ENCODE measurements at regions not wholly inside any gene's neighbourhood (a gene's known extent, or its start where the extent isn't known, plus 50 kb on each side); places are given as distances from the start of the nearest gene placed in this dataset.

- DNase-seq (ENCODE audit: low spot score), result no peak
- Histone ChIP-seq H3K36me3 (ENCODE audit: low read depth) (no peaks in the 10 kb centered on the region), H3K9me3 (ENCODE audit: severe bottlenecking) (no peaks in the 10 kb centered on the region), H3K4me1 (ENCODE audit: insufficient read depth, poor library complexity, severe bottlenecking) (no peaks in the 10 kb centered on the region), H3K27ac (ENCODE audit: poor library complexity, severe bottlenecking) (no peak overlapping the region), H3K27me3 (ENCODE audit: insufficient read depth, poor library complexity, severe bottlenecking) (no peaks in the 10 kb centered on the region), H3K4me3 (ENCODE audit: severe bottlenecking) (no peak overlapping the region)
- TF ChIP-seq, protein P1, sequence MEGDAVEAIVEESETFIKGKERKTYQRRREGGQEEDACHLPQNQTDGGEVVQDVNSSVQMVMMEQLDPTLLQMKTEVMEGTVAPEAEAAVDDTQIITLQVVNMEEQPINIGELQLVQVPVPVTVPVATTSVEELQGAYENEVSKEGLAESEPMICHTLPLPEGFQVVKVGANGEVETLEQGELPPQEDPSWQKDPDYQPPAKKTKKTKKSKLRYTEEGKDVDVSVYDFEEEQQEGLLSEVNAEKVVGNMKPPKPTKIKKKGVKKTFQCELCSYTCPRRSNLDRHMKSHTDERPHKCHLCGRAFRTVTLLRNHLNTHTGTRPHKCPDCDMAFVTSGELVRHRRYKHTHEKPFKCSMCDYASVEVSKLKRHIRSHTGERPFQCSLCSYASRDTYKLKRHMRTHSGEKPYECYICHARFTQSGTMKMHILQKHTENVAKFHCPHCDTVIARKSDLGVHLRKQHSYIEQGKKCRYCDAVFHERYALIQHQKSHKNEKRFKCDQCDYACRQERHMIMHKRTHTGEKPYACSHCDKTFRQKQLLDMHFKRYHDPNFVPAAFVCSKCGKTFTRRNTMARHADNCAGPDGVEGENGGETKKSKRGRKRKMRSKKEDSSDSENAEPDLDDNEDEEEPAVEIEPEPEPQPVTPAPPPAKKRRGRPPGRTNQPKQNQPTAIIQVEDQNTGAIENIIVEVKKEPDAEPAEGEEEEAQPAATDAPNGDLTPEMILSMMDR (IDR thresholded peaks at IDR 0.05; ENCODE audit: poor library complexity, severe bottlenecking), result no peak
- no peak for ATAC-seq (ENCODE audit: low read depth)
These were observed 141.9 kb downstream of the FCRL5 start for GRCh38 chr1:157410457-157410856.

DNA sequence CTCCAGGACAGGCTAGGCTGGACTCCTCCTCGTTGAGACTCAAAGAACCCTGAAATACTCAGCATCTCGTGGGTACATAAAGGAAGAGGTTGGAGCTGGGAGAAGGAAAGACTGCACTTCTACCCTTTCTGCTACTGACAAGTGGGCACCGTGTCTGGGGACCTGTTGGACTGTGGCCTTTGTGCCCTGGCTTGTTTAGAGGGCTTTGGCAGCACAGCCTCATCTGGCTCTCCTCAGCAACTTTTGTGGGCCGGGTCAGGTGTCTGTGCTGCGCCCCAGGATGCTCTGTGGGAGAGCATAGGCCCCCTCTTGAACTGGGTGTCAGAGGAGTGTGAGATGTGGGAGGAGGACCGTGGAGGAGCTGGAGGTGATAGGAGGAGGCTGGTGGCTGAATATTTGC is 142.4 kb downstream of the FCRL5 start:
- Histone ChIP-seq H3K27ac (ENCODE audit: poor library complexity, severe bottlenecking) (no peak overlapping the region), H3K36me3 (ENCODE audit: low read depth) (no peaks in the 10 kb centered on the region), H3K4me1 (ENCODE audit: insufficient read depth, poor library complexity, severe bottlenecking) (no peaks in the 10 kb centered on the region), H3K4me3 (ENCODE audit: severe bottlenecking) (no peak overlapping the region), H3K9me3 (ENCODE audit: severe bottlenecking) (no peaks in the 10 kb centered on the region), H3K27me3 (ENCODE audit: insufficient read depth, poor library complexity, severe bottlenecking) (no peaks in the 10 kb centered on the region)
- no peak for DNase-seq (ENCODE audit: low spot score)
- ATAC-seq (ENCODE audit: low read depth), result no peak
- TF ChIP-seq, protein P1 (IDR thresholded peaks at IDR 0.05; ENCODE audit: poor library complexity, severe bottlenecking), result no peak

DNA sequence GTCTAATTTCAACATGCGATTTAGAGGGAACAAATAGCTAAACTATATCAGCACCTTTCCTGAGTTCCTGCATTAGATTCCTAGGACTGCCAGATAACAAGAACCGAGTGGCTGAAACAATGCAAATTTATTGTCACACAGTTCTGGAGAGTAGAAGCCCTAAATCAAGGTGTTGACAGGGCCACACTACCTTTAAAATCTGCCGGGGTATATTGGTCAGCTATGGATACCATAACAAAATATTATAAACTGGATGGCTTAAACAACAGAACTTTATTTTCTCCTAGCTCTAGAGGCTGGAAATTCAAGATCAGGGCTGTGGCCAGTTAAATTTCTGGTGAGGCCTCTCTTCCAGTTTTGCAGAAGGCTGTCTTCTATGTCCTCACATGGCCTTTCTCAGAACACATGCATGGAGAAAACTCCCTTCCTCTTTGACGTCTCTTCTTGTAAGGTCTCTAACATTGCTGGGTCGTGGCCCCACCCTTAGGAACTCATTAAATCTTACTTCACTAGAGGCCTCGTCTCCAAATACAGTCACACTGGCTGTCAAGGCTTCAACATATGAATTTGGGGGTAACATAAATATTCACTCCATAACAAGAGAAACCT is 144.3 kb downstream of the FCRL5 start:
- Histone ChIP-seq H3K27me3 (ENCODE audit: insufficient read depth, poor library complexity, severe bottlenecking) (no peaks in the 10 kb centered on the region), H3K9me3 (ENCODE audit: severe bottlenecking) (no peaks in the 10 kb centered on the region), H3K36me3 (ENCODE audit: low read depth) (no peaks in the 10 kb centered on the region), H3K27ac (ENCODE audit: poor library complexity, severe bottlenecking) (no peak overlapping the region), H3K4me3 (ENCODE audit: severe bottlenecking) (no peak overlapping the region), H3K4me1 (ENCODE audit: insufficient read depth, poor library complexity, severe bottlenecking) (no peaks in the 10 kb centered on the region)
- DNase-seq (ENCODE audit: low spot score), result no peak
- ATAC-seq (ENCODE audit: low read depth), result no peak
- TF ChIP-seq, protein P1 (IDR thresholded peaks at IDR 0.05; ENCODE audit: poor library complexity, severe bottlenecking), result no peak

DNA sequence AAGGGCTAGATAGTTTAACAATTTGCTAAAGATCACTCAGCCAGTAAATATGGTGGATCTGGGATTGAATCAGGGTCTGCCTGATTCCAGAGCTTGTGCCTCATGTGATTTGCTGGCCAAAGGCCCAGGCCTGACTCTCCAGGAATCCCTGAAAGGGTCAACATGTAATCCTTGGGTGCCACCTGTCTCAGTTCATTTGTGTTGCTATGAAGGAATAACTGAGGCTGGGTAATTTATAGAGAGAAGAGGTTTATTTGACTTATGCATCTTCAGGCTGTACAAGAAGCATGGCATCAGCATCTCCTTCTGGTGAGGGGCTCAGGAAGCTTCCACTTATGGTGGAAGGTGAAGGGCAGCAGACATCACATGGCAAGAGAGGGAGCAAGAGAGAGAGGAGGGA is 144.9 kb downstream of the FCRL5 start:
- H3K4me1 ChIP-seq (ENCODE audit: insufficient read depth, poor library complexity, severe bottlenecking), result no peaks in the 10 kb centered on the region
- H3K27ac ChIP-seq (ENCODE audit: poor library complexity, severe bottlenecking), result no peak overlapping the region
- H3K4me3 ChIP-seq (ENCODE audit: severe bottlenecking), result no peak overlapping the region
- TF ChIP-seq, protein P1 (IDR thresholded peaks at IDR 0.05; ENCODE audit: poor library complexity, severe bottlenecking), result no peak
- ATAC-seq (ENCODE audit: low read depth) (no peak), DNase-seq (ENCODE audit: low spot score) (no peak)
- H3K36me3 ChIP-seq (ENCODE audit: low read depth), result no peaks in the 10 kb centered on the region
- H3K9me3 ChIP-seq (ENCODE audit: severe bottlenecking), result no peaks in the 10 kb centered on the region
- H3K27me3 ChIP-seq (ENCODE audit: insufficient read depth, poor library complexity, severe bottlenecking), result no peaks in the 10 kb centered on the region

GRCh38 chr1:157405662-157406061 is 146.7 kb downstream of the FCRL5 start:
- no peaks in the 10 kb centered on the region for H3K4me1 ChIP-seq (ENCODE audit: insufficient read depth, poor library complexity, severe bottlenecking)
- H3K4me3 ChIP-seq (ENCODE audit: severe bottlenecking), result no peak overlapping the region
- ATAC-seq (ENCODE audit: low read depth), result no peak
- no peak for DNase-seq (ENCODE audit: low spot score)
- no peaks in the 10 kb centered on the region for H3K36me3 ChIP-seq (ENCODE audit: low read depth)
- H3K27me3 ChIP-seq (ENCODE audit: insufficient read depth, poor library complexity, severe bottlenecking), result no peaks in the 10 kb centered on the region
- H3K27ac ChIP-seq (ENCODE audit: poor library complexity, severe bottlenecking), result no peak overlapping the region
- H3K9me3 ChIP-seq (ENCODE audit: severe bottlenecking), result no peaks in the 10 kb centered on the region
- TF ChIP-seq, protein P1 (IDR thresholded peaks at IDR 0.05; ENCODE audit: poor library complexity, severe bottlenecking), result no peak

Measured in RWPE2 (cell line).